ENCODE measurements at regions not wholly inside any gene's neighbourhood (a gene's known extent, or its start where the extent isn't known, plus 50 kb on each side); places are given as distances from the start of the nearest gene placed in this dataset.
"Not testable (repeated sequence)": the region's sequence is repeated elsewhere in the genome, so short reads cannot be mapped to it uniquely, and the experiment has no call there.

GRCh38 chr4:27678027-27678426 lies 817.4 kb downstream of the STIM2 start:
- no peak for DNase-seq

- peak; percentile 45 for DNase-seq
Measured at GRCh38 chr4:27684610-27685011, 824.0 kb downstream of the STIM2 start.

GRCh38 chr4:27685091-27685490 lies 824.5 kb downstream of the STIM2 start:
- DNase-seq = no peak

- no peak for DNase-seq
Measured at GRCh38 chr4:27685947-27686346, 825.3 kb downstream of the STIM2 start.

- peak; percentile 41 for DNase-seq
Measured at GRCh38 chr4:27692158-27692557, 831.5 kb downstream of the STIM2 start.

- DNase-seq = no peak
Measured at GRCh38 chr4:27692868-27693634, 832.4 kb downstream of the STIM2 start.

- not testable (repeated sequence) for DNase-seq
Measured at GRCh38 chr4:27696257-27696656, 835.6 kb downstream of the STIM2 start.

- DNase-seq = no peak
Measured at GRCh38 chr4:27701606-27702005, 841.0 kb downstream of the STIM2 start.

GRCh38 chr4:27702730-27703431 lies 842.2 kb downstream of the STIM2 start:
- no peak for DNase-seq

GRCh38 chr4:27703771-27704170 lies 843.1 kb downstream of the STIM2 start:
- DNase-seq = no peak

GRCh38 chr4:27711041-27711440 lies 850.4 kb downstream of the STIM2 start:
- no peak for DNase-seq

GRCh38 chr4:27714073-27714472 lies 853.4 kb downstream of the STIM2 start:
- DNase-seq = no peak

GRCh38 chr4:27716693-27717430 lies 856.2 kb downstream of the STIM2 start:
- no peak for DNase-seq

GRCh38 chr4:27717431-27717755 lies 856.8 kb downstream of the STIM2 start:
- DNase-seq = no peak

GRCh38 chr4:27720010-27720766 lies 859.5 kb downstream of the STIM2 start:
- DNase-seq = no peak

GRCh38 chr4:27721193-27721592 lies 860.6 kb downstream of the STIM2 start:
- DNase-seq = no peak

GRCh38 chr4:27728892-27729291 lies 868.3 kb downstream of the STIM2 start:
- DNase-seq = no peak

- DNase-seq = no peak
Measured at GRCh38 chr4:27742816-27743215, 882.2 kb downstream of the STIM2 start.

GRCh38 chr4:27759611-27760575 lies 899.3 kb downstream of the STIM2 start:
- DNase-seq = no peak

GRCh38 chr4:27763830-27764525 lies 903.3 kb downstream of the STIM2 start:
- no peak for DNase-seq

GRCh38 chr4:27764526-27764837 lies 903.8 kb downstream of the STIM2 start:
- no peak for DNase-seq
